ENCODE measurements at regions not wholly inside any gene's neighbourhood (a gene's known extent, or its start where the extent isn't known, plus 50 kb on each side); places are given as distances from the start of the nearest gene placed in this dataset.

DNA sequence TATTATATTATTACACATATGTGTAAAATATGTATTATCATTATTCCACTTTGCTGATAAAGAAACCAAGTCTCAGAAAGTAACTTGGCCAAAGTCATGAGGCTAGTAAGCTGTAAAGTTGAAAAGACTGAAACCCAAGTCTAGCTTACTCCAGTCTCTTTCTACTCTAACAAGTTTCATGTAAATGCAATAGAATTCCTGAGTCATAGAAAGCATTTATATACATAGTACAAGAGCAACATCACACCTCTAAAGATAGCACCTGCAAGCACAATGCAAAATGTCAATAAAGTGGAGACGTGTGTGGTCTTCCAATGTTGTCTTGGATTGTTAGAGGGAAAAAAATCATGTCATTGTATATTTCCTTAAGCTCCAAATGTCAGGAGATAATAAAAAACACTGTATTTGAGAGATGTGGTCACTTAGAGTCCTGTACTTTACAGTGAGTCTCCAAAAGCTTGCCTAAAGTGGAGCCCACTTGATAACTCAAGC is 430.3 kb upstream of the NRP1 start:
- TF ChIP-seq EZH2phosphoT487 (IDR thresholded peaks at IDR 0.05; ENCODE audit: insufficient read depth, low read depth) (no peak), EZH2 (IDR thresholded peaks at IDR 0.05; ENCODE audit: insufficient read depth, poor library complexity, severe bottlenecking) (no peak)
